IMR-90 (cell line): ENCODE measurements at regions not wholly inside any gene's neighbourhood (a gene's known extent, or its start where the extent isn't known, plus 50 kb on each side); places are given as distances from the start of the nearest gene placed in this dataset.

ENCODE experiments used
- BHLHE40 ChIP-seq: fragments of 150-350 bp; IDR thresholded peaks from 2 replicates; pipeline ENCODE4 v1.6.1; 2016; ENCODE audit warnings: mild to moderate bottlenecking, low read depth, low read length
- CEBPB ChIP-seq: IDR thresholded peaks from 2 replicates; pipeline ENCODE4 v1.6.1; 2012; ENCODE audit warnings: low read depth, low read length, improper control_type of control experiment
- CTCF ChIP-seq: conservative IDR thresholded peaks from 2 replicates; pipeline ENCODE4 v1.5.1; 2012; ENCODE audit warnings: mild to moderate bottlenecking, low read depth, low read length, improper control_type of control experiment
- FOS ChIP-seq: fragments of 150-350 bp; IDR thresholded peaks from 2 replicates; pipeline ENCODE4 v1.6.1; 2016; ENCODE audit warnings: low read depth, low read length
- MXI1 ChIP-seq: IDR thresholded peaks from 2 replicates; pipeline ENCODE4 v1.6.1; 2012; ENCODE audit warnings: low read depth, mild to moderate bottlenecking, low read length, moderate library complexity, borderline replicate concordance
- POLR2A ChIP-seq: IDR thresholded peaks from 2 replicates; pipeline ENCODE4 v1.6.1; 2012; ENCODE audit warnings: mild to moderate bottlenecking, low read depth, low read length
- RAD21 ChIP-seq: IDR thresholded peaks from 2 replicates; pipeline ENCODE4 v1.6.1; 2012; ENCODE audit warnings: low read length, improper control_type of control experiment
- RFX5 ChIP-seq: IDR thresholded peaks from 2 replicates; pipeline ENCODE4 v1.8.0; 2012; ENCODE audit warnings: low read depth, mild to moderate bottlenecking, low read length, moderate library complexity
- SMC3 ChIP-seq: fragments of 150-350 bp; IDR thresholded peaks from 2 replicates; pipeline ENCODE4 v1.6.1; 2016; ENCODE audit warnings: low read depth, mild to moderate bottlenecking, antibody characterized with exemption, low read length, moderate library complexity

- no peak for TF ChIP-seq CTCF
- no peak for TF ChIP-seq CEBPB
- no peak for TF ChIP-seq POLR2A
- no peak for TF ChIP-seq RAD21
- TF ChIP-seq SMC3 = no peak
- no peak for TF ChIP-seq RFX5
- TF ChIP-seq BHLHE40 = no peak
- TF ChIP-seq MXI1 = no peak
- no peak for TF ChIP-seq FOS
These were observed 104.8 kb upstream of the CASK start for GRCh38 chrX:42028109-42028508.
